ENCODE measurements at regions not wholly inside any gene's neighbourhood (a gene's known extent, or its start where the extent isn't known, plus 50 kb on each side); places are given as distances from the start of the nearest gene placed in this dataset.

GRCh38 chr2:238517209-238517608 is 90.5 kb downstream of the ASB1 start:
- intact Hi-C loops (cut with DNase I): loop anchor here (10.0 kb wide), 1 partner anchor 268 kb away; no protein-coding TSS in a partner anchor
- Histone ChIP-seq H3K27ac (no peak overlapping the region), H3K9me3 (peaks cover 0 to 21% (median 15%) of the 10 kb centered on the region in 3 donors), H3K27me3 (no peaks in the 10 kb centered on the region), H3K36me3 (no peaks in the 10 kb centered on the region), H3K4me1 (no peaks in the 10 kb centered on the region), H3K4me3 (no peak overlapping the region)
- DNase-seq: no peak
- 67 to 88% methylated on average over 1 of the region's 1 CpG for WGBS, 2 donors
- no peak for TF ChIP-seq POLR2A (IDR thresholded peaks at IDR 0.05)
- no peak for TF ChIP-seq CTCF (IDR thresholded peaks at IDR 0.05)

- TF ChIP-seq POLR2A (IDR thresholded peaks at IDR 0.05) (no peak), CTCF (IDR thresholded peaks at IDR 0.05) (no peak)
- Histone ChIP-seq H3K27ac (peak overlapping the region in 2 of 4 donors; percentile 21 to 61), H3K4me3 (no peak overlapping the region), H3K9me3 (peaks cover 0 to 21% (median 15%) of the 10 kb centered on the region in 3 donors), H3K4me1 (no peaks in the 10 kb centered on the region), H3K36me3 (no peaks in the 10 kb centered on the region), H3K27me3 (peaks cover 0 to 3% (median 0%) of the 10 kb centered on the region in 4 donors)
- 67 to 71% methylated on average over 17 to 20 of the region's 20 CpGs for WGBS, 2 donors
- no peak for DNase-seq
- intact Hi-C loops (cut with DNase I): loop anchor here (10.0 kb wide), 1 partner anchor 267 kb away; no protein-coding TSS in a partner anchor
Measured at GRCh38 chr2:238518172-238518820, 91.6 kb downstream of the ASB1 start.

- Histone ChIP-seq H3K36me3 (no peaks in the 10 kb centered on the region), H3K27ac (peak overlapping the region in 2 of 4 donors; percentile 15 to 61), H3K27me3 (peaks cover 0 to 3% (median 0%) of the 10 kb centered on the region in 4 donors), H3K4me1 (peaks cover 0 to 4% (median 0%) of the 10 kb centered on the region in 3 donors), H3K4me3 (no peak overlapping the region), H3K9me3 (peaks cover 0 to 21% (median 15%) of the 10 kb centered on the region in 3 donors)
- intact Hi-C loops (cut with DNase I): loop anchor here (10.0 kb wide), 1 partner anchor 266 kb away; no protein-coding TSS in a partner anchor
- WGBS, 2 donors: 40 to 54% methylated on average over 5 to 6 of the region's 7 CpGs
- TF ChIP-seq CTCF (IDR thresholded peaks at IDR 0.05) (no peak), POLR2A (IDR thresholded peaks at IDR 0.05) (no peak)
- no peak for DNase-seq
Measured at GRCh38 chr2:238518821-238519186, 92.1 kb downstream of the ASB1 start.

- Histone ChIP-seq H3K27me3 (peaks cover 0 to 3% (median 0%) of the 10 kb centered on the region in 4 donors), H3K36me3 (no peaks in the 10 kb centered on the region), H3K9me3 (peaks cover 0 to 21% (median 15%) of the 10 kb centered on the region in 3 donors), H3K27ac (no peak overlapping the region), H3K4me1 (peaks cover 0 to 8% (median 0%) of the 10 kb centered on the region in 3 donors), H3K4me3 (no peak overlapping the region)
- intact Hi-C loops (cut with DNase I): no loop called here
- DNase-seq: no peak
- WGBS, 2 donors: 92 to 97% methylated on average over 1 of the region's 1 CpG
- no peak for TF ChIP-seq CTCF (IDR thresholded peaks at IDR 0.05)
- no peak for TF ChIP-seq POLR2A (IDR thresholded peaks at IDR 0.05)
Measured at GRCh38 chr2:238520359-238520886, 93.7 kb downstream of the ASB1 start.

GRCh38 chr2:238521002-238521401 is 94.3 kb downstream of the ASB1 start:
- Histone ChIP-seq H3K36me3 (no peaks in the 10 kb centered on the region), H3K4me3 (no peak overlapping the region), H3K27ac (no peak overlapping the region), H3K27me3 (peaks cover 0 to 3% (median 0%) of the 10 kb centered on the region in 4 donors), H3K9me3 (peaks cover 0 to 21% (median 14%) of the 10 kb centered on the region in 3 donors), H3K4me1 (peaks cover 0 to 8% (median 0%) of the 10 kb centered on the region in 3 donors)
- intact Hi-C loops (cut with DNase I): no loop called here
- 88 to 92% methylated on average over 2 of the region's 2 CpGs for WGBS, 2 donors
- no peak for DNase-seq
- TF ChIP-seq POLR2A (IDR thresholded peaks at IDR 0.05) (no peak), CTCF (IDR thresholded peaks at IDR 0.05) (no peak)
